Upper lobe of left lung (tissue), 6 donors: ENCODE measurements at regions not wholly inside any gene's neighbourhood (a gene's known extent, or its start where the extent isn't known, plus 50 kb on each side); places are given as distances from the start of the nearest gene placed in this dataset.

Source experiments
- ATAC-seq, 2 donors: fragments of 200-7000 bp; cut with Tn5 transposase; one replicate each; pipeline ENCODE4 v1.9.1; 2022; ENCODE audit warnings: mild to moderate bottlenecking in 2 of 2, moderate library complexity in 2 of 2; ENCODE audit not compliant: low FRiP score in 2 of 2
- DNase-seq, 2 donors: peaks; one replicate each; pipeline ENCODE4 v3.0.0-alpha.2; 2019 to 2020
- H3K27ac ChIP-seq, 4 donors: fragments of 200-600 bp; sonication (generic); one replicate each; pipeline ENCODE4 v1.5.1; 2016 to 2019
- H3K27me3 ChIP-seq, 4 donors: fragments of 200-600 bp; sonication (generic); one replicate each; pipeline ENCODE4 v1.5.1; 2017 to 2019
- H3K36me3 ChIP-seq, 4 donors: fragments of 200-600 bp; sonication (generic); one replicate each; pipeline ENCODE4 v1.5.1; 2016 to 2019
- H3K4me1 ChIP-seq, 4 donors: fragments of 200-600 bp; sonication (generic); one replicate each; pipeline ENCODE4 v1.5.1; 2018 to 2019
- H3K4me3 ChIP-seq, 4 donors: fragments of 200-600 bp; sonication (generic); one replicate each; pipeline ENCODE4 v1.5.1; 2017 to 2019; ENCODE audit warnings: mild to moderate bottlenecking in 2 of 4, moderate library complexity in 1 of 4
- H3K9me3 ChIP-seq, 4 donors: fragments of 200-600 bp; sonication (generic); one replicate each; pipeline ENCODE4 v1.5.1; 2018 to 2019
- CTCF ChIP-seq, 6 experiments: fragments of 450-650 bp in 4 of 6; fragments of 200-600 bp in 2 of 6; sonication (generic) in 2 of 6; IDR thresholded peaks; one replicate each; pipeline ENCODE4 v1.5.1; 2016 to 2019; ENCODE audit warnings: antibody characterized with exemption in 6 of 6
- EP300 ChIP-seq, 4 donors: sonication (generic); formaldehyde crosslinking; IDR thresholded peaks; one replicate each; pipeline ENCODE4 v1.5.1; 2017; ENCODE audit warnings: antibody characterized with exemption in 4 of 4, control low read depth in 2 of 4
- POLR2A ChIP-seq, 4 donors: fragments of 450-650 bp; IDR thresholded peaks; one replicate each; pipeline ENCODE4 v1.5.1; 2016 to 2017; ENCODE audit warnings: antibody characterized with exemption in 4 of 4, mild to moderate bottlenecking in 2 of 4
- POLR2AphosphoS5 ChIP-seq, 2 donors: sonication (generic); formaldehyde crosslinking; IDR thresholded peaks; one replicate each; pipeline ENCODE4 v1.5.1; 2017; ENCODE audit warnings: antibody characterized with exemption in 2 of 2
- WGBS, 2 donors: methylation state at CpG; one replicate each; pipeline ENCODE4 v1.1.5; 2017 to 2018; 5-methylcytosine and 5-hydroxymethylcytosine counted together
- donor health status: DM: no; HTN: no; CAD: no; lungs with moderate emphysema.
- donor health status: DM: no; HTN: yes; CAD: no; lungs with severe emphysema.

- WGBS, 2 donors, result 61 to 67% methylated on average over 5 of the region's 5 CpGs
- no peak overlapping the region for H3K27ac ChIP-seq
- TF ChIP-seq POLR2A (IDR thresholded peaks at IDR 0.05) (no peak), EP300 (IDR thresholded peaks at IDR 0.05) (no peak), CTCF (IDR thresholded peaks at IDR 0.05) (no peak), POLR2AphosphoS5 (IDR thresholded peaks at IDR 0.05) (no peak)
- no peaks in the 10 kb centered on the region for H3K27me3 ChIP-seq
- DNase-seq, result no peak
- ATAC-seq, result no peak
- no peak overlapping the region for H3K4me3 ChIP-seq
- no peaks in the 10 kb centered on the region for H3K4me1 ChIP-seq
- H3K36me3 ChIP-seq, result no peaks in the 10 kb centered on the region
- H3K9me3 ChIP-seq, result no peaks in the 10 kb centered on the region
Measured at GRCh38 chr4:66921433-66921832, 623.9 kb downstream of the CENPC start.

- no peaks in the 10 kb centered on the region for H3K9me3 ChIP-seq
- H3K27ac ChIP-seq, result no peak overlapping the region
- TF ChIP-seq POLR2A (IDR thresholded peaks at IDR 0.05), result no peak
- TF ChIP-seq POLR2AphosphoS5 (IDR thresholded peaks at IDR 0.05), result no peak
- no peak for TF ChIP-seq EP300 (IDR thresholded peaks at IDR 0.05)
- no peak for TF ChIP-seq CTCF (IDR thresholded peaks at IDR 0.05)
- no peaks in the 10 kb centered on the region for H3K27me3 ChIP-seq
- ATAC-seq, result no peak
- H3K4me1 ChIP-seq, result no peaks in the 10 kb centered on the region
- no peak overlapping the region for H3K4me3 ChIP-seq
- WGBS, 2 donors, result 84 to 88% methylated on average over 10 of the region's 10 CpGs
- no peaks in the 10 kb centered on the region for H3K36me3 ChIP-seq
- DNase-seq, result no peak
Measured at GRCh38 chr4:66920514-66920913, 624.8 kb downstream of the CENPC start.

GRCh38 chr4:66911880-66912279, 633.4 kb downstream of the CENPC start:
- Histone ChIP-seq H3K9me3 (no peaks in the 10 kb centered on the region), H3K27ac (no peak overlapping the region), H3K4me1 (no peaks in the 10 kb centered on the region), H3K36me3 (no peaks in the 10 kb centered on the region), H3K4me3 (no peak overlapping the region), H3K27me3 (no peaks in the 10 kb centered on the region)
- DNase-seq (no peak), ATAC-seq (no peak)
- TF ChIP-seq EP300 (IDR thresholded peaks at IDR 0.05) (no peak), POLR2AphosphoS5 (IDR thresholded peaks at IDR 0.05) (no peak), POLR2A (IDR thresholded peaks at IDR 0.05) (no peak), CTCF (IDR thresholded peaks at IDR 0.05) (no peak)
- WGBS, 2 donors, result 67 to 71% methylated on average over 2 of the region's 2 CpGs

- no peak overlapping the region for H3K4me3 ChIP-seq
- WGBS, 2 donors, result 37 to 39% methylated on average over 2 of the region's 2 CpGs
- no peaks in the 10 kb centered on the region for H3K36me3 ChIP-seq
- no peaks in the 10 kb centered on the region for H3K27me3 ChIP-seq
- ATAC-seq (no peak), DNase-seq (no peak)
- TF ChIP-seq EP300 (IDR thresholded peaks at IDR 0.05), result no peak
- no peak for TF ChIP-seq POLR2A (IDR thresholded peaks at IDR 0.05)
- TF ChIP-seq CTCF (IDR thresholded peaks at IDR 0.05), result no peak
- TF ChIP-seq POLR2AphosphoS5 (IDR thresholded peaks at IDR 0.05), result no peak
- H3K4me1 ChIP-seq, result no peaks in the 10 kb centered on the region
- H3K9me3 ChIP-seq, result no peaks in the 10 kb centered on the region
- no peak overlapping the region for H3K27ac ChIP-seq
Measured at GRCh38 chr4:66906314-66906713, 639.0 kb downstream of the CENPC start.

GRCh38 chr4:66899422-66900065, 645.8 kb downstream of the CENPC start:
- H3K9me3 ChIP-seq, result peaks cover 0 to 12% (median 0%) of the 10 kb centered on the region in 4 donors
- no peaks in the 10 kb centered on the region for H3K4me1 ChIP-seq
- WGBS, 2 donors, result 94 to 98% methylated on average over 9 to 23 of the region's 26 CpGs
- no peak for ATAC-seq
- H3K27me3 ChIP-seq, result no peaks in the 10 kb centered on the region
- H3K36me3 ChIP-seq, result no peaks in the 10 kb centered on the region
- H3K27ac ChIP-seq, result no peak overlapping the region
- H3K4me3 ChIP-seq, result no peak overlapping the region
- peak in 1 of 2 donors; percentile 71 for DNase-seq
- TF ChIP-seq CTCF (IDR thresholded peaks at IDR 0.05), result no peak
- TF ChIP-seq EP300 (IDR thresholded peaks at IDR 0.05), result no peak
- no peak for TF ChIP-seq POLR2AphosphoS5 (IDR thresholded peaks at IDR 0.05)
- no peak for TF ChIP-seq POLR2A (IDR thresholded peaks at IDR 0.05)
